AG04449 (cell line): ENCODE measurements at regions not wholly inside any gene's neighbourhood (a gene's known extent, or its start where the extent isn't known, plus 50 kb on each side); places are given as distances from the start of the nearest gene placed in this dataset.

Experiments used
- CTCF ChIA-PET: fragments of 350-600 bp; formaldehyde crosslinking; extraction: SDS; loops from one replicate; lab custom pipeline; 2021; ENCODE audit warnings: antibody characterized with exemption; lab: Yijun Ruan, JAX
- POLR2A ChIA-PET: fragments of 400-600, 350-600 bp; formaldehyde crosslinking; extraction: SDS; loops from one replicate; lab custom pipeline; 2020; ENCODE audit warnings: antibody characterized with exemption, inconsistent platforms; lab: Yijun Ruan, JAX
- DNase-seq: peaks from one replicate; pipeline ENCODE4 v3.0.0-alpha.2; 2010; ENCODE audit warnings: low read depth, low spot score
- H3K4me3 ChIP-seq: 2 replicates; pipeline ENCODE4 v1.5.1; 2011; ENCODE audit warnings: low read depth, mild to moderate bottlenecking, control low read depth, low read length
- CTCF ChIP-seq: IDR thresholded peaks from one replicate; pipeline ENCODE4 v1.5.1; 2011; ENCODE audit warnings: mild to moderate bottlenecking, moderate library complexity, low read length, control low read depth, inconsistent platforms; ENCODE audit not compliant: insufficient read depth; ENCODE audit errors: missing control alignments

DNA sequence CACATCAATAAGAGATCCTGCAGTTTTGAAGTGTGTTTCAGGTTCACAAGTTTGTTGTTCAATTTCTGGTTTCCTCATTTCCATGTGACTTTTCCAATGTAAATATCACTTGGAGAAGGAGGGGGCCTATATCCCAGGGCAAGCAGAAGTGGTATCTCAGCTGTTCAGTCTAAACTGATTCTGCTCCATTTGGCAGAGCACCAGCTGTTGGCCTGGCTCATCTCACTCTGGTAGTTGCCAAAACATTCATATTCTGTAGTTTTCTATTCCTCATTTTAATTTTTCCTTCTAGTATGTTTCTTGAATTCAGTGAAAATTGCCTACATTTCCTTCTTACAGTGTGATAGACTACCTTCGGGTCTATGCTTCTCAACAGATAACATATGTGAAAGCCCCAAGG lies 101.8 kb upstream of the TAC1 start:
- no peak for DNase-seq
- ChIA-PET CTCF (no interaction called here), POLR2A (no interaction called here)
- H3K4me3 ChIP-seq, result no peak overlapping the region
- TF ChIP-seq CTCF, result no peak

- no peak overlapping the region for H3K4me3 ChIP-seq
- ChIA-PET CTCF (no interaction called here), POLR2A (no interaction called here)
- no peak for TF ChIP-seq CTCF
- no peak for DNase-seq
Observed at GRCh38 chr7:97635622-97636021, 96.3 kb upstream of the TAC1 start.

- POLR2A ChIA-PET, result no interaction called here
- DNase-seq, result no peak
- H3K4me3 ChIP-seq, result no peak overlapping the region
- CTCF ChIA-PET, result no interaction called here
- TF ChIP-seq CTCF, result no peak
Observed at GRCh38 chr7:97639036-97639435, 92.8 kb upstream of the TAC1 start.

GRCh38 chr7:97659363-97660045 lies 72.4 kb upstream of the TAC1 start:
- ChIA-PET POLR2A (no interaction called here), CTCF (no interaction called here)
- no peak for DNase-seq
- no peak overlapping the region for H3K4me3 ChIP-seq
- no peak for TF ChIP-seq CTCF

- no peak for TF ChIP-seq CTCF
- no peak for DNase-seq
- no peak overlapping the region for H3K4me3 ChIP-seq
- ChIA-PET CTCF (no interaction called here), POLR2A (no interaction called here)
Observed at GRCh38 chr7:97667359-97667758, 64.5 kb upstream of the TAC1 start.

GRCh38 chr7:97671571-97671970 lies 60.3 kb upstream of the TAC1 start:
- H3K4me3 ChIP-seq, result no peak overlapping the region
- no peak for TF ChIP-seq CTCF
- no peak for DNase-seq
- CTCF ChIA-PET, result no interaction called here
- POLR2A ChIA-PET, result no interaction called here
